Adrenal gland (tissue), 5 donors: ENCODE measurements at regions not wholly inside any gene's neighbourhood (a gene's known extent, or its start where the extent isn't known, plus 50 kb on each side); places are given as distances from the start of the nearest gene placed in this dataset.

Experiments
- POLR2A ChIP-seq, 2 donors: fragments of 450-650 bp; IDR thresholded peaks; one replicate each; pipeline ENCODE4 v1.6.1; 2017; ENCODE audit warnings: antibody characterized with exemption in 2 of 2, mild to moderate bottlenecking in 2 of 2, moderate library complexity in 1 of 2
- TF ChIP-seq, protein P1 (sequence below), 6 experiments: fragments of 450-650 bp in 4 of 6; fragments of 200-600 bp in 2 of 6; sonication (generic) in 1 of 6; IDR thresholded peaks; 1 replicate in 5 of 6; 2 replicates in 1 of 6; pipeline versions ENCODE4 v1.5.1 to v1.8.0; 2016 to 2021; ENCODE audit warnings: antibody characterized with exemption in 6 of 6, mild to moderate bottlenecking in 2 of 6, moderate library complexity in 1 of 6
- donor health status: DM: no; HTN: no; CAD: no.

GRCh38 chr18:73812423-73812822 lies 335.2 kb downstream of the FBXO15 start:
- TF ChIP-seq, protein P1, sequence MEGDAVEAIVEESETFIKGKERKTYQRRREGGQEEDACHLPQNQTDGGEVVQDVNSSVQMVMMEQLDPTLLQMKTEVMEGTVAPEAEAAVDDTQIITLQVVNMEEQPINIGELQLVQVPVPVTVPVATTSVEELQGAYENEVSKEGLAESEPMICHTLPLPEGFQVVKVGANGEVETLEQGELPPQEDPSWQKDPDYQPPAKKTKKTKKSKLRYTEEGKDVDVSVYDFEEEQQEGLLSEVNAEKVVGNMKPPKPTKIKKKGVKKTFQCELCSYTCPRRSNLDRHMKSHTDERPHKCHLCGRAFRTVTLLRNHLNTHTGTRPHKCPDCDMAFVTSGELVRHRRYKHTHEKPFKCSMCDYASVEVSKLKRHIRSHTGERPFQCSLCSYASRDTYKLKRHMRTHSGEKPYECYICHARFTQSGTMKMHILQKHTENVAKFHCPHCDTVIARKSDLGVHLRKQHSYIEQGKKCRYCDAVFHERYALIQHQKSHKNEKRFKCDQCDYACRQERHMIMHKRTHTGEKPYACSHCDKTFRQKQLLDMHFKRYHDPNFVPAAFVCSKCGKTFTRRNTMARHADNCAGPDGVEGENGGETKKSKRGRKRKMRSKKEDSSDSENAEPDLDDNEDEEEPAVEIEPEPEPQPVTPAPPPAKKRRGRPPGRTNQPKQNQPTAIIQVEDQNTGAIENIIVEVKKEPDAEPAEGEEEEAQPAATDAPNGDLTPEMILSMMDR (IDR thresholded peaks at IDR 0.05) = no peak
- no peak for TF ChIP-seq POLR2A (IDR thresholded peaks at IDR 0.05)
